ENCODE measurements at regions not wholly inside any gene's neighbourhood (a gene's known extent, or its start where the extent isn't known, plus 50 kb on each side); places are given as distances from the start of the nearest gene placed in this dataset.
"Not testable (repeated sequence)": the region's sequence is repeated elsewhere in the genome, so short reads cannot be mapped to it uniquely, and the experiment has no call there.

DNA sequence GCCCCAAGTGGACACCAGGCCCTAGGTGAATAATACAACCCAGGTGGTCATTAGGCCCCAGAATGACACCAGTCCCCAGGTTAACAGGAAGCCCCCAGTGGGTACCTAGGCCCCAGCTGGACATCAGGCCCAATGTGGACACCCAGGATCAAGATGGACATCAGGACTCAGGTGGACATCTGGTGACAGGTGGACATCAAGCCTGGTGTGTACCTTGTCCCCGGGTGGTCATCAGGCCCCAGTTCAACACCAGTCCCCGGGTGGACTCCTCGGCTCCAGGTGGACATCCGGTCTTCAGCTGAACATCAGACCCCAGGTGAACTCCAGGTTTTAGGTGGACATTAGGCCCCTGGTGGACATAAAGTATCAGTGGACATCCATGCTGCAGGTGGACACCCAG lies 524.6 kb downstream of the FOXD4L4 start:
- not testable (repeated sequence) for TF ChIP-seq CBFB (IDR thresholded peaks at IDR 0.05; ENCODE audit: low read depth); SREBF2 (IDR thresholded peaks at IDR 0.05; ENCODE audit: low read length); EZH2 (IDR thresholded peaks at IDR 0.05; ENCODE audit: borderline replicate concordance, control insufficient read depth, low read depth, low read length); ESRRA (IDR thresholded peaks at IDR 0.05; ENCODE audit: low read length); USF2 (IDR thresholded peaks at IDR 0.05; ENCODE audit: borderline replicate concordance, low read depth, low read length); BHLHE40 (IDR thresholded peaks at IDR 0.05; ENCODE audit: borderline replicate concordance in 1 of 2, low read depth in 2 of 2, low read length in 1 of 2); NR2C2 (IDR thresholded peaks at IDR 0.05; ENCODE audit: borderline replicate concordance, control insufficient read depth, insufficient read length, low read depth); MTA2 (IDR thresholded peaks at IDR 0.05; ENCODE audit: low read depth); ATF7 (IDR thresholded peaks at IDR 0.05; ENCODE audit: low read depth)
- TF ChIP-seq, protein P1, sequence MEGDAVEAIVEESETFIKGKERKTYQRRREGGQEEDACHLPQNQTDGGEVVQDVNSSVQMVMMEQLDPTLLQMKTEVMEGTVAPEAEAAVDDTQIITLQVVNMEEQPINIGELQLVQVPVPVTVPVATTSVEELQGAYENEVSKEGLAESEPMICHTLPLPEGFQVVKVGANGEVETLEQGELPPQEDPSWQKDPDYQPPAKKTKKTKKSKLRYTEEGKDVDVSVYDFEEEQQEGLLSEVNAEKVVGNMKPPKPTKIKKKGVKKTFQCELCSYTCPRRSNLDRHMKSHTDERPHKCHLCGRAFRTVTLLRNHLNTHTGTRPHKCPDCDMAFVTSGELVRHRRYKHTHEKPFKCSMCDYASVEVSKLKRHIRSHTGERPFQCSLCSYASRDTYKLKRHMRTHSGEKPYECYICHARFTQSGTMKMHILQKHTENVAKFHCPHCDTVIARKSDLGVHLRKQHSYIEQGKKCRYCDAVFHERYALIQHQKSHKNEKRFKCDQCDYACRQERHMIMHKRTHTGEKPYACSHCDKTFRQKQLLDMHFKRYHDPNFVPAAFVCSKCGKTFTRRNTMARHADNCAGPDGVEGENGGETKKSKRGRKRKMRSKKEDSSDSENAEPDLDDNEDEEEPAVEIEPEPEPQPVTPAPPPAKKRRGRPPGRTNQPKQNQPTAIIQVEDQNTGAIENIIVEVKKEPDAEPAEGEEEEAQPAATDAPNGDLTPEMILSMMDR (IDR thresholded peaks at IDR 0.05 in 2 of 3, conservative IDR thresholded peaks at IDR 0.05 in 1 of 3; ENCODE audit: control insufficient read depth in 2 of 3, extremely low read depth in 1 of 3, insufficient read depth in 1 of 3, low read depth in 3 of 3, low read length in 3 of 3) = not testable (repeated sequence)
- TF ChIP-seq, protein P2, sequence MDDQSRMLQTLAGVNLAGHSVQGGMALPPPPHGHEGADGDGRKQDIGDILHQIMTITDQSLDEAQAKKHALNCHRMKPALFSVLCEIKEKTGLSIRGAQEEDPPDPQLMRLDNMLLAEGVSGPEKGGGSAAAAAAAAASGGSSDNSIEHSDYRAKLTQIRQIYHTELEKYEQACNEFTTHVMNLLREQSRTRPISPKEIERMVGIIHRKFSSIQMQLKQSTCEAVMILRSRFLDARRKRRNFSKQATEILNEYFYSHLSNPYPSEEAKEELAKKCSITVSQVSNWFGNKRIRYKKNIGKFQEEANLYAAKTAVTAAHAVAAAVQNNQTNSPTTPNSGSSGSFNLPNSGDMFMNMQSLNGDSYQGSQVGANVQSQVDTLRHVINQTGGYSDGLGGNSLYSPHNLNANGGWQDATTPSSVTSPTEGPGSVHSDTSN (IDR thresholded peaks at IDR 0.05; ENCODE audit: insufficient replicate concordance, low read depth, low read length) = not testable (repeated sequence)
- TF ChIP-seq, protein P3, sequence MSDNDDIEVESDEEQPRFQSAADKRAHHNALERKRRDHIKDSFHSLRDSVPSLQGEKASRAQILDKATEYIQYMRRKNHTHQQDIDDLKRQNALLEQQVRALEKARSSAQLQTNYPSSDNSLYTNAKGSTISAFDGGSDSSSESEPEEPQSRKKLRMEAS (IDR thresholded peaks at IDR 0.05; ENCODE audit: low read depth, low read length) = not testable (repeated sequence)
